Globus pallidus (tissue), 1 donor: ENCODE measurements at regions not wholly inside any gene's neighbourhood (a gene's known extent, or its start where the extent isn't known, plus 50 kb on each side); places are given as distances from the start of the nearest gene placed in this dataset.
"Not testable (repeated sequence)": the region's sequence is repeated elsewhere in the genome, so short reads cannot be mapped to it uniquely, and the experiment has no call there.

ENCODE experiments used
- DNase-seq: peaks from one replicate; pipeline ENCODE4 v3.0.0-alpha.2; 2015; ENCODE audit warnings: low spot score

DNA sequence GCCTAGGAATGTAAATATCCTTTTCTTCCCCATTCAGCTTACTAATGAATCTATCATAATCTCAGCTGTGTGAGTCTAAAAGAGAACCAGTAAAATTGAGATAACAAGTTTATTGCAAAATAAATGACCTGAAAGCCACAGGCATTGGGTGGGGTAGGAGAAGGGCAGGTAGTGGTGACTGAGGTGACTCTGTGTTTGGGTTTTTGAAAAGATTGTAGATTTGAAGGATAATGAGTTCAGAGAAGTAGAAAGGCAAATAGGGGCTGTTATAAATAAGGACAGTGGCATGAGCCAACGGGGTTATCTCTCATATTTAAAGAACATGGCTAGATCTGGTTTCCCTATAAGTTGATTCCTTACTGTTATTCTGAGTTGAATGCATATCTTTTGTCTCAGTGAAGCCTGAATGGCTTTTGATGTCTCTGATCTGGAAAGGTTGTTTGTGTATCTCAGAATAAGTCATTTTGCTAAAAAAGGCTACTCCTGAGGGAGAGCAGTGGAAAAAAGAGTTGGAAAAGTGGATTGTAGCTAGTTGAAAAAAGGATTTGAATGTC, 92.3 kb upstream of the TPTE start:
- DNase-seq = not testable (repeated sequence)

DNA sequence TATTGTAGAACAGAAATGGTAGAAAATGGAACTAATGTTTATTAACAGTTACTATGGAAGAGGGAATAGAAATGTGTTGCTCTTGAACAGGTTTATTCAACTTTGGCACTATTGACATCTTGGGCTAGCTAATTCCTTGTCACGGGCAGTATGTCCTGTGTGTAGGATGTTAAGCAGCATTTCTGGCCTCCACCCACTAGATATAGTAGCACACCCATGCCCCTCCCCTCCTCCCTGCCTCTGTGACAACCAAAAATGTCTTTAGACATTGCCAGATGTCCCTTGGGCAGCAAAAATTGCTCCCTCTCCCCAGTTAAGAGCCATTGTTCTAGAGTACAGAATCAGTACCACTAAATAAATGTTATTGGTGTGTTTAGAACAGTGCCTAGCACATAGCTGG, 91.4 kb upstream of the TPTE start:
- DNase-seq = no peak

DNA sequence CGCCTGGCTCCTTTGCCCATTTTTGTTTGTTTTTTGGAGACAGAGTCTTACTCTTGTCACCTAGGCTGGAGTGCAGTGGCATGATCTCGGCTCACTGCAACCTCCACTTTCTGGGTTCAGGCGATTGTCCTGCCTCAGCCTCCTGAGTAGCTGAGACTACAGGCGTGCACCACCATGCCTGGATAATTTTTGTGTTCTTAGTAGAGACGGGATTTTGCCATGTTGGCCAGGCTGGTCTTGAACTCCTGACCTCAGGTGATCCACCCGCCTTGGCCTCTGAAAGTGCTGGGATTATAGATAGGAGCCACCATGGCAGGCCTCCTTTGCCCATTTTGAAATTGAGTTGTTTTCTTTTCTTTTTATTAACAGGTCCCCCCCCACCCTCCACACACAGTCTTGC, 89.4 kb upstream of the TPTE start:
- not testable (repeated sequence) for DNase-seq

DNA sequence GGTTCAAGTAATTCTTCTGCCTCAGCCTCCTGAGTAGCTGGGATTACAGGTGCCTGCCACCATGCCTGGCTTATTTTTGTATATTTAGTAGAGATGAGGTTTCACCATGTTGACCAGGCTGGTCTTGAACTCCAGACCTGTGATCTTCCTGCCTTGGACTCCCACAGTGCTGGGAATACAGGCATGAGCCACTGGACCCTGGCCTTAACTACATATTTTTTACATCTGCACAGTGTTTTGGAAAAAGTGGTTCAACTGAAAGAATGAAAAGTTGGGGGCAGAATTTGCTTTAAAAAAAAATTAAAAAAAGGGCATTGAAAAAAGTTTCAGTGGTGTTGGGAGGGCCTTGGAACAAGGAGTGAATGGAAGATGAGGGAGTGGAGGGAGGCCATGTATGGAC, 88.9 kb upstream of the TPTE start:
- not testable (repeated sequence) for DNase-seq

DNA sequence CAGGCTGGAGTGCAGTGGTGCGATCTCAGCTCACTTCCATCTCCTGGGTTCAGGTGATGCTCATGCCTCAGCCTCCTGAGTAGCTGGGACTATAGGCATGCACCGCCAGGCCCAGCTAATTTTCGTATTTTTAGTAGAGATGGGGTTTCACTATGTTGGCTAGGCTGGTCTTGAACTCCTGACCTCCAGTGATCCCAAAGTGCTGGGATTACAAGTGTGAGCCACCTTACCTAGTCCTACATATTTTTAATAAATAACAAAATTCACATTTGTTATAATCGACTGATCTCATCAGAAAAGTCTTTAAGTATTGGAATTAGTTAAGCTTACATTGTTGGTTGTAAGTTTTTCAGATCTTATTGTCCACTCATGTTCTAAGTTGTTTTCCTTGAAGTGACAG, 83.4 kb upstream of the TPTE start:
- DNase-seq = not testable (repeated sequence)

DNA sequence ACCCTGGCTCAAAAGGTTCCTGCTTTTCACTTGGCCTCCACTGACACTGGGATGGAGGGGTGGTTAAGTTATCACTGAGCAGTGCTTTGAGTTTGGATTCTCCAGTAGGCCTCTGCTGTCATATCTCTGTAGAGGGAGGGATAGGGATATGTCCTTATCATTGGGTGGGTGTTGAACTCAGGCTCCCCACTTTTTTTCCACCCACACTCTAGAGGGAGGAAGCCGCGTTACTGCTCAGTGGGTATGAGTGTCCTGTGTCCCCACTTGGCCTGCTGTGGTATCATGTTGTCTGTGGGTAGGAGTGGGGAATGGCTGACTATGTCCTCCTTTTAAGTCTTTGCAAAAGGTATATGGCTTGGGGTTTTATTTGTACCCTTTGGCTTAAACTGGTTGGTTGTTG, 80.7 kb upstream of the TPTE start:
- DNase-seq = not testable (repeated sequence)

DNA sequence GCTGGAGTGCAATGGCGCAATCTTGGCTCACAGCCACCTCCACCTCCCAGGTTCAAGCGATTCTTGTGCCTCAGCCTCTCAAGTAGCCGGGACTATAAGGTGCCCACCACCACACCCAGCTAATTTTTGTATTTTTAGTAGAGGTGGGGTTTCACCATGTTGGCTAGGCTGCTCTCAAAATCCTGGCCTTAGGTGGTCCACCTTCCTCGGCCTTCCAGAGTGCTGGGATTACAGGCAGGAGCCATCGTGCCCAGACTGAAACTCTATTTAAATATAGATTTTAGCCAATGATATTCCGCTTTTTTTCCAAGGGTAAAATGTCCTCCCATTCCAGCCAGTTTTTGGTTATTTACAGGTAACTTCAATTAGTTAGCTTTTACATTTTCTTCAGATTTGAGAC, 79.4 kb upstream of the TPTE start:
- DNase-seq = not testable (repeated sequence)

DNA sequence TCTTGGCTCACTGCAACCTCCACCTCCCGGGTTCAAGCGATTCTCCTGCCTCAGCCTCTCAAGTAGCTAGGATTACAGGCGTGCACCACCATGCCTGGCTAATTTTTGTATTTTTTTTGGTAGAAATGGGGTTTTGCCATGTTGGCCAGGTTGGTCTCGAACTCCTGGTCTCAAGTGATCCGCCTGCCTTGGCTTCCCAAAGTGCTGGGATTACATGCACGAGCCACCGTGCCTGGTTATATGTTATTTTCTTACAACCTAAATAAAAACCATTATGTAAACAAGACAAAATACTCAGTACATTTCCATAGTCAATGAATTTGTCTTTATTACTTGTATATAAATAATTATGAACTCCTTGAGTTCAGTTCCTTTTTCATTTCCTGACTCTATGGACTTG, 75.7 kb upstream of the TPTE start:
- DNase-seq = not testable (repeated sequence)

DNA sequence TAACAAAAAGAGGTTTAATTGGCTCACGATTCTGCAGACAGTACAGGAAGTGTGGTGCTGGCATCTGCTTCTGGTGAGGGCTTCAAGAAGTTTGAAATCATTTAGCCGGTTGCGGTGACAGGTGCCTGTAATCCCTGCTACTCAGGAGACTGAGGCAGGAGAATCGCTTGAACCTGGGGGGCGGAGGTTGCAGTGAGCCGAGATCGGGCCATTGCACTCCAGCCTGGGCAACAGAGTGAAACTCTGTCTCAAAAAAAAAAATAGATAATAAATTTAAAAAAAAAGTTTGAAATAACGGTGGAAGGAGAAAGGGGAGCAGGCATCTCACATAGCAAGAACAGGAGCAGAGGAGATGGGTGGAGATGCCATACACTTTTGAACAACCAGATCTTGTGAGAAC, 71.9 kb upstream of the TPTE start:
- DNase-seq = not testable (repeated sequence)

DNA sequence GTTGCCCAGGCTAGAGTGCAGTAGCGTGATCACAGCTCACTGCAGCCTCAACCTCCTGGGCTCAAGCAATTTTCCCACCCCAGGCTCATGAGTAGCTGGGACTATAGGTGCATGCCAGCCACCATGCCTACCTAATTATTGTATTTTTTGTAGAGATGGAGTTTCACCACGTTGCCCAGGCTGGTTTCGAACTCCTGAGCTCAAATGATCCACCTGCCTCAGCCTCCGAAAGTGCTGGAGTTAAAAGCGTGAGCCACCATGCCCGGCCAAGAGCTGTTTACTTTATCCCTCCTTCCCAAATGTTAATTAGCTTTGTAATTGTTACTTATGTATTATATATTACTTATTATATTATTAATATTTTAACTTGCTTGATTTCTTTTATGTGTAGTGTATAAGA, 70.1 kb upstream of the TPTE start:
- DNase-seq = not testable (repeated sequence)

DNA sequence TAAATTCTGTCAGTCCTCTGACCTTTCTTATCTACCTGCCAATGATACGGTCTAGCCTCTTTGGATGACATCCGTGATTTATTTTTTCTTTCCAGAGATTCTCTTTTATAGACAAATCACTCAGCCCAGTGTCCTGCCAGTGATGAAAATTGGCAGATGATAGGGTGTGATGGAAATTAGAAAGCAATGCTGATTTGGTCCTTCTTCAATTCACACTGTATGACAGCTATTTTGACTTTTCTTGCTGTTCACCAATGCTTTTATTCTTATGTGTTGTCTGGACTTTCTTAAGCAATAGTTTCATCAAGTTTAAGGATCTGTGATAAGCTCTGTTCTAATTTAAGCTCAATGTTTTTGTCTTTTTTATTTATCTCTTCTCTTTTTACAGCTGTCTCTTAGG, 63.6 kb upstream of the TPTE start:
- not testable (repeated sequence) for DNase-seq

DNA sequence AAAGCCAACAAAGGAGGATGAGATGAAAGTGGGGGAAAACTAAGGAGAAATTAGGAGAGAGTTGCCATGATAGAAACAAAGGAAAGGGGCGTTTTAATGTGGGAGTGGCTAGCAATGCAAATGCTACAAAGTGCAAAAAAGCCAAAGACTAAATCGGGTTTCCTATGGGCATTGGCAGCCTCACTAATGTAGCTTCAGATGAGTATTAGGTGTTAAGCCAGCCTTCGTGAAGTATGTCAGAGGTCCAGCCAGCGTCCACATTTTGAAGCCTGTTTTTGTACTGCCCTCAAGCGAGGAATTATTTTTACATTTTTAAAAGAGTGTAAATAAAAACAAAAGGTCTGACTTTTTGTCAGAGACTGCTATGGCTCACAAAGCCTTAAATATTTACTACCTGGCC, 60.4 kb upstream of the TPTE start:
- not testable (repeated sequence) for DNase-seq

DNA sequence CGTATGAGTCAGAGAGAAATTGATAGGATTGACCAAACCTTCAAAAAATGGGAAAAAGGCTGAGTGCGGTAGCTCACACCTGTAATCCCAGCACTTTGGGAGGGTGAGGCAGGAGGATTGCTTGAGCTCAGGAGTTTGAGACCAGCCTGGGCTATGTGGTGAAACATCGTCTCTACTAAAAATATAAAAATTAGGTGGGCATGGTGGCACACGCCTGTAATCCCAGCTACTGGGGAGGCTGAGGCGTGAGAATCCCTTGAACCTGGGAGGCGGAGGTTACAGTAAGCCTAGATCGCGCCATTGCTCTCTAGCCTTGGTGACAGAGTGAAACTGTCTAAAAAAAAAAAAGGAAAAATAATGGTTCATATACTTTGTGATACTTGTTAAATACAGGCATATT, 59.9 kb upstream of the TPTE start:
- DNase-seq = not testable (repeated sequence)

DNA sequence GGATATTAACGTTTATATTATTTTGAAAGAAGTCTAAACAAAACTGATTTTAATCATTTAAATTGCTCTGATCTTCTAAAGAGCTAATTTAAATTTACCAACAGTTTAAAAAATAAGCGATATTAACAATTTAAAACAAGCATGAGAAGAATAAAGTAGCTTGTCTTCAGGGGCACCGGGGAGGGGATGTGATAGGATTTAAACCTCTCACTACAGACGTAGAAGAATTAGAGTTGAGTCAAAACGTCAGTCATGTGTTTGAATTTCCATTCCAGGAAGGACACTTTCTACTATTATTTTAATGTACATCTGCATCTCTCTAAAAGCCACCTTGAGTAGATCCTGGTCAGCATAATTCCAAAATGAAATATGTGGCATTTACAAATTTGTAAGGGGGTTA, 58.2 kb upstream of the TPTE start:
- no peak for DNase-seq

DNA sequence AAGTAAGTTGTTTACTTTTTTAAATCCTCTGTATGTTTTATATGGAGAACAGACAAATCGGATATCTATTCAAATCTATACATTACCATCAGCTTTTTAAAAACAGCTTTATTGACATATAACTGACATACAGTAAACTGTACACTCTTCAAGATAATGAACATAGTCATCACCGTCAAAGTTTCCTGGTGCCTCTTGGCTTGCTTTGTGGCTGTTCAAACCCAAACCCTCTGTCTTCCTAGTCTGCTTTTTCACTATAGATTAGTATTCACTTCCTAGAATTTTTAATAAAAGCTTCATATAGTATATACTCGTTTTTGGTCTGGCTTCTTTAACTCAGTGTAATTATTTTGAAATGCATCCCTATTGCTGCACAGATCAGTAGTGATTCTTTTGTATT, 56.4 kb upstream of the TPTE start:
- no peak for DNase-seq

DNA sequence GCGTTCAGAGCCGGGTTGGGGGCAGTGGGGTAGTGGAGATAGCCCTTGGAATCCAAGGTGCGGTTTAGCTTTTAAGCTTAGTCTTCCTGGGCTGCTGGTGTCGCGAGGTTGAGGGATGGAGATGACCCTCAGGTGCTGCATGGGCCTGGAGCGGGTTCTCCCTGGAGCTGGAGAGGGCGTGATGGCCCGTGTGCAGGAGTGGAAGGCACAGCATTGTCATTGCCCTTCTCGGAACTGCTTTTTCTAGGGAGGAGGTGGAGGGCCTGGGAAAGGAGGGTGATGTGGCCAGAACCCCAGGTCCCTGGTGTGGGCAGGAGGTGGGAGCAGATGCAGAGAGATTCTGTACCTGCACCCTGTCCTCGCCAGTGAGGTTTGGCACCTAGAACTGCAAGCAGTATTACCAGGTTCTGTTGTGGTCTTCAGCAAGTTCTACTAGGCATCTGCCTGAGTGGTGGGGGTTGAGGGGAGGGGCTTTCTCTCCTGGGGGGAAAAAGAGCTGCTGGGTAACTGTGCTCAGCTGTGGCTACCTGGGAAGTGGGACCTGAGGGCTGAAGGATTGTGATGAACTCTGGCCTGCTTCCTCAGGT, 55.8 kb upstream of the TPTE start:
- DNase-seq = not testable (repeated sequence)

DNA sequence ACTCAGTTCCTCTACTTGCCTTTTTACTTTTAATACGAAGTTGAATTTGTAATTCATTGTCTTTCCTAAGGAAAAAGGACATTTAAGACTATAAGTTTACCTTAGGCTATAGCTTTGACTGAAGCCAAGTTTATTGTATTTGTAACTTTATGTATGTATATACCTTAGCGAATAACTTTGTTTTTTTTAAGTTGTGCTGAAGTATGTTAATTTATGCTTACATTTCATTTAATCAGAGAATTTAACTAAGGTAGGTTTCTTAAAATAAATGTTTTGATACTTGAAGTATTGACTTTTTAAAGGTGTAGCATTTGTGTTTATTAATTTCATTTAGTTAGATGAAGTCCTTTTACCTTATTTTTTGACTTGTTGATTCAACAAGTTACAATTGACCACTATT, 55.2 kb upstream of the TPTE start:
- no peak for DNase-seq
